ENCODE measurements at regions not wholly inside any gene's neighbourhood (a gene's known extent, or its start where the extent isn't known, plus 50 kb on each side); places are given as distances from the start of the nearest gene placed in this dataset.

DNA sequence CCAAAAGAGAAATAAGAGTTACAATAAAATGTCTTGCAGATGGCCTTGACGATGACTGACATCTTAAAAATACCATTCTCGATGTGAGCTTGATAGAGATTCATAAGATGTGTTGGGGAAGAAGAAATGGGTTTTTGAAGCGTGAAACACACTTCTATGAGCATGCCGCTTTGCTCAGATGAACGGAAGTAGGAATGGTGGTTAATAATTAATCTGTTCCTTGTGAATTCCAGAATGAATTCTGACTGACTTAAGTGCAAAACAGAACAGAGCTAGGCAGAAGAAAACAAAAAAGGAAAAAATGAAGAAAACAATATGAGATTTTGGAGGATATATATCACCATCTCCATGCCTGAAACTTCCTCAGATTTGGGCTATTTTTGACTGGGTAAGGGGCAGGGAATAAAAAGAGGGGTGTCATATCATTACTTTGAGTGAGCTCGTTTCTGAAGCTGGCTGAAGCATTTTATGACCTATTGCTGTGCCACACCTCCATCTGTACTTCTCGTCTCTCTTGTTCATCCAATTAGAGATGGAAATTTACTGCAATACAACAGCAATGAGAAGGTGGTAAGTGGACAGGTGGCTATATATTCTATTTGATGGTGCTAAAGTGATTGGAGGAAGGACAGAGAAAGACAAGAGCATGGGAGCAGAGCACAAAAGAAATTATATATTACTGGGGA, 1152.0 kb upstream of the CDH8 start:
- ATAC-seq, result no peak
- BruUV-seq (replicated peaks), result no TSS peak
- in situ Hi-C loops (cut with HindIII; ENCODE audit: low pct_unique_long_range_greater_than_20kb, low sequenced_read_pairs), result no loop called here
- H3K9me3 ChIP-seq (ENCODE audit: control insufficient read depth, insufficient read depth, low read depth, low read length), result no peaks in the 10 kb centered on the region
- H3K4me1 ChIP-seq (ENCODE audit: control insufficient read depth, insufficient read depth, low read length), result no peaks in the 10 kb centered on the region
- no peak overlapping the region for H3K27ac ChIP-seq (ENCODE audit: low read length)
- intact Hi-C loops (cut with micrococcal nuclease; ENCODE audit: unreplicated experiment), result no loop called here
- DNase-seq (ENCODE audit: low read depth, low spot score), result no peak
- no peaks in the 10 kb centered on the region for H3K36me3 ChIP-seq (ENCODE audit: control insufficient read depth, insufficient read depth, low read length)
- no peak for TF ChIP-seq SIN3A (IDR thresholded peaks at IDR 0.05; ENCODE audit: borderline replicate concordance, insufficient read depth, low read depth, low read length)
- no peak for TF ChIP-seq POLR2AphosphoS5 (IDR thresholded peaks at IDR 0.05; ENCODE audit: low read depth, low read length)
- TF ChIP-seq, protein P1, sequence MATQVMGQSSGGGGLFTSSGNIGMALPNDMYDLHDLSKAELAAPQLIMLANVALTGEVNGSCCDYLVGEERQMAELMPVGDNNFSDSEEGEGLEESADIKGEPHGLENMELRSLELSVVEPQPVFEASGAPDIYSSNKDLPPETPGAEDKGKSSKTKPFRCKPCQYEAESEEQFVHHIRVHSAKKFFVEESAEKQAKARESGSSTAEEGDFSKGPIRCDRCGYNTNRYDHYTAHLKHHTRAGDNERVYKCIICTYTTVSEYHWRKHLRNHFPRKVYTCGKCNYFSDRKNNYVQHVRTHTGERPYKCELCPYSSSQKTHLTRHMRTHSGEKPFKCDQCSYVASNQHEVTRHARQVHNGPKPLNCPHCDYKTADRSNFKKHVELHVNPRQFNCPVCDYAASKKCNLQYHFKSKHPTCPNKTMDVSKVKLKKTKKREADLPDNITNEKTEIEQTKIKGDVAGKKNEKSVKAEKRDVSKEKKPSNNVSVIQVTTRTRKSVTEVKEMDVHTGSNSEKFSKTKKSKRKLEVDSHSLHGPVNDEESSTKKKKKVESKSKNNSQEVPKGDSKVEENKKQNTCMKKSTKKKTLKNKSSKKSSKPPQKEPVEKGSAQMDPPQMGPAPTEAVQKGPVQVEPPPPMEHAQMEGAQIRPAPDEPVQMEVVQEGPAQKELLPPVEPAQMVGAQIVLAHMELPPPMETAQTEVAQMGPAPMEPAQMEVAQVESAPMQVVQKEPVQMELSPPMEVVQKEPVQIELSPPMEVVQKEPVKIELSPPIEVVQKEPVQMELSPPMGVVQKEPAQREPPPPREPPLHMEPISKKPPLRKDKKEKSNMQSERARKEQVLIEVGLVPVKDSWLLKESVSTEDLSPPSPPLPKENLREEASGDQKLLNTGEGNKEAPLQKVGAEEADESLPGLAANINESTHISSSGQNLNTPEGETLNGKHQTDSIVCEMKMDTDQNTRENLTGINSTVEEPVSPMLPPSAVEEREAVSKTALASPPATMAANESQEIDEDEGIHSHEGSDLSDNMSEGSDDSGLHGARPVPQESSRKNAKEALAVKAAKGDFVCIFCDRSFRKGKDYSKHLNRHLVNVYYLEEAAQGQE (IDR thresholded peaks at IDR 0.05; ENCODE audit: insufficient read depth in 1 of 2, low read depth in 2 of 2, low read length in 1 of 2), result no peak
- TF ChIP-seq TCF7L2 (IDR thresholded peaks at IDR 0.05; ENCODE audit: low read depth, low read length), result no peak
- CTCF ChIA-PET, result no interaction called here
- POLR2A ChIA-PET, result no interaction called here
- no peak overlapping the region for H3K4me3 ChIP-seq (ENCODE audit: low read depth in 2 of 2, low read length in 2 of 2)
- H3K27me3 ChIP-seq (ENCODE audit: control insufficient read depth, insufficient read depth, low read length), result no peaks in the 10 kb centered on the region

DNA sequence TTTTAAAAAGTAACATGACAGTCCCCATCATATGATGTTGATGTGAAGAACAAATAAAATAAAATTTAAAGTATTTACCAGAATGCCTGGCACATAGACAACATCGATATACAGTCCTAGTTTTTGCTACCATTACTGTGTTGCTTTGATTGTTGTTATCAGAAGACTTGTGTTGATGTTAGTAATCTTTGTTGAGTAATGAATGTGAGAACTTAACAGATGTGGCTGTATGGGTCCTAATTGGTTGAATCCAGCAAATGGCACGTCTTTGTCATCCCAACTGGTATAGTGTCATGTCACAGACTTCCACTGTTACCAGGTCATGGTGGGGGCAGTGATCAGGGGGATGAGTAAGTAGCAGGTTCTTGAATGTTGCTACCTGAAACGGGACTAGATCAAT, 1151.4 kb upstream of the CDH8 start:
- no TSS peak for BruUV-seq (replicated peaks)
- H3K4me3 ChIP-seq (ENCODE audit: low read depth in 2 of 2, low read length in 2 of 2), result no peak overlapping the region
- TF ChIP-seq POLR2AphosphoS5 (IDR thresholded peaks at IDR 0.05; ENCODE audit: low read depth, low read length), result no peak
- TF ChIP-seq SIN3A (IDR thresholded peaks at IDR 0.05; ENCODE audit: borderline replicate concordance, insufficient read depth, low read depth, low read length), result no peak
- TF ChIP-seq, protein P2, sequence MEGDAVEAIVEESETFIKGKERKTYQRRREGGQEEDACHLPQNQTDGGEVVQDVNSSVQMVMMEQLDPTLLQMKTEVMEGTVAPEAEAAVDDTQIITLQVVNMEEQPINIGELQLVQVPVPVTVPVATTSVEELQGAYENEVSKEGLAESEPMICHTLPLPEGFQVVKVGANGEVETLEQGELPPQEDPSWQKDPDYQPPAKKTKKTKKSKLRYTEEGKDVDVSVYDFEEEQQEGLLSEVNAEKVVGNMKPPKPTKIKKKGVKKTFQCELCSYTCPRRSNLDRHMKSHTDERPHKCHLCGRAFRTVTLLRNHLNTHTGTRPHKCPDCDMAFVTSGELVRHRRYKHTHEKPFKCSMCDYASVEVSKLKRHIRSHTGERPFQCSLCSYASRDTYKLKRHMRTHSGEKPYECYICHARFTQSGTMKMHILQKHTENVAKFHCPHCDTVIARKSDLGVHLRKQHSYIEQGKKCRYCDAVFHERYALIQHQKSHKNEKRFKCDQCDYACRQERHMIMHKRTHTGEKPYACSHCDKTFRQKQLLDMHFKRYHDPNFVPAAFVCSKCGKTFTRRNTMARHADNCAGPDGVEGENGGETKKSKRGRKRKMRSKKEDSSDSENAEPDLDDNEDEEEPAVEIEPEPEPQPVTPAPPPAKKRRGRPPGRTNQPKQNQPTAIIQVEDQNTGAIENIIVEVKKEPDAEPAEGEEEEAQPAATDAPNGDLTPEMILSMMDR (IDR thresholded peaks at IDR 0.05), result no peak
- no peak for TF ChIP-seq TCF7L2 (IDR thresholded peaks at IDR 0.05; ENCODE audit: low read depth, low read length)
- TF ChIP-seq, protein P1 (IDR thresholded peaks at IDR 0.05; ENCODE audit: insufficient read depth in 1 of 2, low read depth in 2 of 2, low read length in 1 of 2), result no peak
- DNase-seq (ENCODE audit: low read depth, low spot score) (no peak), ATAC-seq (no peak)
- no peak overlapping the region for H3K27ac ChIP-seq (ENCODE audit: low read length)
- H3K36me3 ChIP-seq (ENCODE audit: control insufficient read depth, insufficient read depth, low read length), result no peaks in the 10 kb centered on the region
- intact Hi-C loops (cut with micrococcal nuclease; ENCODE audit: unreplicated experiment), result no loop called here
- CTCF ChIA-PET, result no interaction called here
- in situ Hi-C loops (cut with HindIII; ENCODE audit: low pct_unique_long_range_greater_than_20kb, low sequenced_read_pairs), result no loop called here
- H3K4me1 ChIP-seq (ENCODE audit: control insufficient read depth, insufficient read depth, low read length), result no peaks in the 10 kb centered on the region
- H3K27me3 ChIP-seq (ENCODE audit: control insufficient read depth, insufficient read depth, low read length), result no peaks in the 10 kb centered on the region
- POLR2A ChIA-PET, result no interaction called here
- no peaks in the 10 kb centered on the region for H3K9me3 ChIP-seq (ENCODE audit: control insufficient read depth, insufficient read depth, low read depth, low read length)
